ENCODE measurements at regions not wholly inside any gene's neighbourhood (a gene's known extent, or its start where the extent isn't known, plus 50 kb on each side); places are given as distances from the start of the nearest gene placed in this dataset.

DNA sequence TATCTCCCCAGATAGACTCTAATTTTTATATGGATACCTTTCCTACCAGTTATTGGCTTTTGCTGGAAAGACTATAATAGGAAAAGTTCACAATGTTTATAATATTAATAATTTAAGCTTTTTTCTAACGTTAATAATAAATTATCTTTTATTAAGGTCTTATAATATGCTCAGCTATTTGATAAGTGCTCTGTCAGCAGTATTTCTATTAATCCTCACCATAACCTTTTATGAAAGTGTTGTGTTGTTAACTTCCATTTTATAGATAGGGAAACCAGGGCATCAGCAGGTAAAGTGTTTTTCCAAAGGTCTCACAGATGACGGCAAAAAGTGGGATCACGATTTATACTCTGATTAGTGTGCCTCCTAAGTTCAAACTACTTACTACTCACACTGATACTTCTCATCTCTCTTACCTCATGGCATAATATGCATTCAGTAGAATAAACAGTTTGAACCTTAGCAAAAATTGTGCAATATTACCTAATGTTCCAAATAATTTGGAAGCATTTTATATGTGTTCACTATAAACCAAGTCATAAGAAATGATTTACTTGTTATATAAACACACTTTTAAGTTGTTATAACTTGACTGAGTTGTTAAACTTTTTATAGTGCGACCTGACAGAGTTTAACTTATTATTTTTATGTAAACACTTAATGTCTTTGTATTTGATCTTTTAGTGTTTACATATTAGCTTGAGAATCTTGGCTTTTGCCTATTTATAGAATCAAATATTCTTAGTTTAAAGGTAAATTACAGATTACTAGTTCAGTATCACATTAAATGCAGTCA is 274.9 kb upstream of the DCBLD2 start:
- DNase-seq, result no peak

- DNase-seq, result no peak
These were observed 273.8 kb upstream of the DCBLD2 start for GRCh38 chr3:99175276-99175812.

- DNase-seq, result peak; percentile 25 to 43
These were observed 271.5 kb upstream of the DCBLD2 start for GRCh38 chr3:99172736-99173657.

- no peak for DNase-seq
These were observed 270.3 kb upstream of the DCBLD2 start for GRCh38 chr3:99171800-99172199.

DNA sequence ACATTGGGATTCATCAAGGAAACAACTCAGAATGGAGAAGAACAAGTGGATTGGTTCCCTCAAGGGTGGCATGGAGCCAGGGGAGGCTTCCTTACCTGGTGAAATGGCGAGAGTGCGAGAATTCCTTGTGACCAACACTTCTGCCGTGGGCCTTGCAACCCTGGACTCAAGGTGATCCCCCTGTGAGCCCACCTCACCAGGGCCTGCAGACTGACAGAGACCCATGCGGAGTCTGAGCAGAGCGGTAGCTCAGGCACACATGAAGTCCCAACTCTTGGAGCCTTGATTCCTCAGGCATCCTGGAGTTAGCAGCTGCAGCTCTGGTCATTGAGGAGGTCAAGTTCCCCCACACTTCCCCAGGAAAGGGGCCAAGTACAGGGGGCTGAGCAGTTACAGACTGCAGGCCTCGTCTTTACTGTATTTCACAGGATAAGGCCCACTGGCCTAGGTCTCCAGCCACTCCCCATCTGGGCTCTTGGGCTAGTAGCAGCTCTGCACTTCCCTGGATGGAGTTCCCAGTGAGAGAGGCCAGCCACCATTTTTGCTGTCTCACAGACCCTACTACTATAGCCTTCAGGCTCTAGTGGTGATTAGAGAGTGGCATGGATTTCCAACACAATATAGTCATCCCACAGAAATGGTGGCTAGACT is 269.5 kb upstream of the DCBLD2 start:
- no peak for DNase-seq

DNA sequence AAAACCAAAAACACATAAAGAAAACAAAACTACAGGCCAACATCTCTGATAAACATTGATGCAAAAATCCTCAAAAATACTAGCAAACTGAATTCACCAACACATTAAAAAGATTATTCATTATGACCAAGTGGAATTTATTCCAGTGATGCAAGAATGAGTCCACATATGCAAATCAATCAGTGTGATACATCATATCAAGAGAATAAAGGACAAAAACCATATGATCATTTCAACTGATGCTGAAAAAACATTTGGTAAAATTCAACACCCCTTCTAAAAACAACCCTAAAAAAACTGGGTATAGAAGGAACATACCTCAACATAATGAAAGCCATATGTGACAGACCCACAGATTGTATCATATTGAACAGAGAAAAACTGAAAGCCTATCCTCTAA is 265.6 kb upstream of the DCBLD2 start:
- DNase-seq, result no peak

GRCh38 chr3:99163314-99163713 is 261.8 kb upstream of the DCBLD2 start:
- DNase-seq, result no peak

- DNase-seq, result no peak
These were observed 257.8 kb upstream of the DCBLD2 start for GRCh38 chr3:99159220-99159762.

- DNase-seq, result no peak
These were observed 243.5 kb upstream of the DCBLD2 start for GRCh38 chr3:99145031-99145430.

GRCh38 chr3:99143493-99143892 is 242.0 kb upstream of the DCBLD2 start:
- no peak for DNase-seq

DNA sequence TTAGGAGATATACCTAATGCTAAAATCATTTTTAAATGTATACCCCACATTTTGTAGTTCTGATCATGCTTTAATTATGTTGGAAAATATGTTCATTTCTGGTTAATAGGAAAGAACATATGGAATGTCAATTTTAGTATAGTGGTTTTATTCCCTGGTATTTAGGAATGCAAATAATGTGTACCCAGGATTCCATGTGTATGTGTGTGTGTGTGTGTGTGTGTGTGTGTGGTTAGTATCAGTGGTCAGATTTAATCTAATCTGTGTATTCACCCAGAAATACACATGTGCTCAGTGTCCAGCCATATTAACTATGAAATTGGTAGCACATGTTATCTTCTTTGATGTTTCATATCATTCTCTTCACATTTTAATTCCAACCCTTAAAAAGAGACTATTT is 233.5 kb upstream of the DCBLD2 start:
- no peak for DNase-seq

GRCh38 chr3:99131876-99132275 is 230.4 kb upstream of the DCBLD2 start:
- no peak for DNase-seq

- no peak for DNase-seq
These were observed 227.4 kb upstream of the DCBLD2 start for GRCh38 chr3:99128725-99129505.

- DNase-seq, result no peak
These were observed 226.7 kb upstream of the DCBLD2 start for GRCh38 chr3:99128235-99128634.

DNA sequence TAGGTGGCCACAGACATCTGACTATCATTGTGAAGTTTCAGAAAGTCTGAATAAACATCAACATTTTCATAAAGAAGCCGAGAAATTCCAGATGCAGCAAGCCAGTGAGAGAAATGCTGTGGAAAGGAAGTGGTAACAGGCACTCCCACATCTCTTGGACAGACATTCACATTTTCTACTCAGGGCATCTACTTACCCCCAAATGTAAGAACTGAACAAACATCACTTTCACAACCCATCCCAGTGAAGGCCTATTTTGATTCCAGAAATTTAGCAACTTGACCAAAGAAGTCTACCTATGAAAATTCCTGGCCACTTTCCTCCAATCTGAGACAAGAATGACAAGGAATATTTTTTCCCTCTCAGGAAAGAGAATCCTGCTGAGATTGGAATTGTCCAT is 224.8 kb upstream of the DCBLD2 start:
- DNase-seq, result no peak

DNA sequence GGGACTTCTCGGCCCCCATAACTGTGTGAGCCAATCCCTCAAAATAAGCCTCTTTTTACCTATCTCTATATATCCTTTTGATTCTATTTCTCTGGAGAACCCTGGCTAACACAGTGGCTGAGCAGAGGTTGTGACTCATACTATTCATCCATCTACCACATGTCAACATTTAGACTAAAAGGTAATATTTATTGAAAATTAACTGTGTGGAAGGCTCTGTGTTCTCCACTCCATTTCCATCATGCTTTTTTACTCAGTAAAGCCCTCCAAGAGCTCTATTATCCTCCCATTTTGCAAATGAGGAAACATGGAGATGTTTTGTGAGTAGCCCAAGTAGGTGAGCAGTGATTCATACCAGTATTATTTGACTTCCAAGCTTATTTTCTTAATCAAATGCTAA is 217.9 kb upstream of the DCBLD2 start:
- DNase-seq, result no peak

DNA sequence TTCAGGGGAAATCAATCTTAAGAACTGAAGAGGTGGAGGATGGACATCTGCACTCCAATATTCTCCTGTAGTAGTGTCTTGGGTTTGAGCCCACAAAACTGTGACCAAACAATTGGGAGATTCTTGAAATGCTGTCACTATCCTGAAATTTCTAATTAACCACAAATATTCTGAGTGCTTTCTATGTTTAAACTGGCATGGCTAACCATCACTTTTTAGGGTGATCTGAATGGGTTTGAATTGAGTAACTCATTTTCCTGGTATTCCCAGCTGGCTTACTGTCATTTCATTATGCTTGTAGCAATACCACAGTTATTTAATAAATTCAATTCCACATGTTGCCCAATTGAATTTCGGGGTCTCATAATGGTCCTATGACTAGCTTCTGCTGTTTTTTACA is 216.9 kb upstream of the DCBLD2 start:
- DNase-seq, result no peak

DNA sequence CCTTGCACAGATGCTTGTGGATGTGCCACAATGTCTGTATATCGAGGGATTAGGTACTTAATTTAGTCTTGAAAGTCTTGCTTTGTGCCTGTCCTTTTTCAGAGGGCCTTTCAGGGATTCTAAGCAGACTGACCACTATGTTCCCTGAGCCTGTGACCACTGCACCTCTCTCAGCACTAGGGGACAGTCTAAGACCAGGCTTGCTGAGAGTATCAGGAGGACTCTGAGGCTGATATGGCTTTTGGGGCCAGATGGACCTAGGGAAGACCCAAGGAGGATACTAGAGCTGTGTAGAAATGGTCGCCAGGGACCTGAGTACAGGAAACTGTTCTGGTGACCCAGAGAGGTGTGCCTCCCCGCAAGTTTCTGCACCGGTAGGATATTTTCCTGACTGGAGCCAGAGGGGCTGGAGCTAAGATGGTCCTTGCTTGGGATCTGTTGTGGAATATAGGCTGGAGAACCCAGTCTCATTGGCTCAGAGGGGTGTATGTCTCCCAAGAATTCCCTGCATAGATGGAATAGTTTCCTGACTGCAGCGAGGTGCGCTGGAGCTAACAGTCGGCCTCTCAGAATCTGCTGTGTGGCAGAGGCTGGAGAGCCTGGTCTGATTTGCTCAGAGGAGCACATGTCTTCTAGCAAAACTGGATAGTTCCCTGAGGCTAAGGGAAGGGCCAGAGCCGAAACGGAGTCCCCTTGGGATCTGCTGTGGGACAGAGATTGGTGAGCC is 213.2 kb upstream of the DCBLD2 start:
- no peak for DNase-seq

- DNase-seq, result no peak
These were observed 209.7 kb upstream of the DCBLD2 start for GRCh38 chr3:99111235-99111634.

DNA sequence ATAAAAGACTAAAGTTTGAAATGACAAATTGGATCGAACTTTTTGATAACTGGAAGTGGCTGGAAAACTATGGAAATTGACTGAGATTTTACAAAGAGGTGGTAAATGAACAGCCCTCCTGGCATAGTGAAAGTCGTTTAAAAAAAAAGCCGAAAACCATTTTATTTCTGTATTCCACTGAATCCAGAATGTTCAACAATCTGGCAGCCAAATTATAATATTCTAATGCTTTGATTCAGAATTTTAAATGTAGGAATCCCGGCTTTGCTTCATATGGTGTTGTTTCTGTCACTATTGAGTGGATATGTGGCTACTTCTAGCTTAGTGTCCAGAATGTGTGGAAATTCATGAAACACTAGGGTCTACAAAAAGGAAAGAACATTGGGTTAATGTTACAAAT is 208.9 kb upstream of the DCBLD2 start:
- DNase-seq, result no peak

DNA sequence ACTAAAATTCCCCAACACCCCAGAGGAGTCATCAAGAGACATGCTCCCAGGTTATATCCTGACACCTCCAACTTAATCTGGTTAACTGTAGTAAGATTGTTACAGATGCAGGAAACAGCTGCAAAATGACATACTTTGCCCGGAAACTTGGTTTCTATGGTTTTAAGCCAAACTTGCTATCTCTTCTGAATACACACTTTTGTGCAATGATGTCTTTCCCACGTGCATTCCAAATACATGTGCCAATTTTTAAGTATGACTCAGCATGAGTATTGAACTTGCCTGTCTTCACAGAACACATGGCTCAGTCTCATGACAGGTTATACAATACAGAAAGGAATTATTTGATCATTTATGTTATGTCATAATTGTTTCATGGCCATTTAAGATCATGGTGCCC is 207.0 kb upstream of the DCBLD2 start:
- DNase-seq, result no peak
